Endodermal cell (in vitro differentiated cells): ENCODE measurements at regions not wholly inside any gene's neighbourhood (a gene's known extent, or its start where the extent isn't known, plus 50 kb on each side); places are given as distances from the start of the nearest gene placed in this dataset.

Source experiments
- DNase-seq: peaks from one replicate; pipeline ENCODE4 v3.0.0-alpha.2; 2017
- H3K27ac ChIP-seq: 2 replicates; pipeline ENCODE4 v1.5.1; 2013; ENCODE audit warnings: mild to moderate bottlenecking, low read depth, low read length, moderate library complexity
- H3K27me3 ChIP-seq: 2 replicates; pipeline ENCODE4 v1.6.1; 2013; ENCODE audit warnings: mild to moderate bottlenecking, low read length, moderate library complexity; ENCODE audit not compliant: insufficient read depth, control insufficient read depth, poor library complexity, severe bottlenecking
- H3K36me3 ChIP-seq: 2 replicates; pipeline ENCODE4 v1.7.0; 2013; ENCODE audit warnings: mild to moderate bottlenecking, low read length, moderate library complexity; ENCODE audit not compliant: control insufficient read depth, insufficient read depth
- H3K4me1 ChIP-seq: one replicate; pipeline ENCODE4 v1.7.0; 2013; ENCODE audit warnings: low read length; ENCODE audit not compliant: control insufficient read depth, insufficient read depth
- H3K4me3 ChIP-seq: 2 replicates; pipeline ENCODE4 v1.5.1; 2013; ENCODE audit warnings: mild to moderate bottlenecking, low read length, moderate library complexity
- H3K9ac ChIP-seq: 2 replicates; pipeline ENCODE4 v1.6.1; 2013; ENCODE audit warnings: mild to moderate bottlenecking, low read length, moderate library complexity; ENCODE audit not compliant: poor library complexity, severe bottlenecking; ENCODE audit errors: extremely low read depth
- H3K9me3 ChIP-seq: 2 replicates; pipeline ENCODE4 v1.6.1; 2013; ENCODE audit warnings: mild to moderate bottlenecking, low read length, moderate library complexity; ENCODE audit not compliant: control insufficient read depth
- H3K27ac Mint-ChIP-seq: 2 replicates; pipeline ENCODE4 v1.8.0; 2020; ENCODE audit warnings: mixed read lengths
- H3K27me3 Mint-ChIP-seq: 2 replicates; pipeline ENCODE4 v1.8.0; 2021; ENCODE audit warnings: mild to moderate bottlenecking, mixed read lengths; ENCODE audit not compliant: insufficient read depth
- H3K36me3 Mint-ChIP-seq: 2 replicates; pipeline ENCODE4 v1.8.0; 2020; ENCODE audit warnings: low read depth, mixed read lengths
- H3K4me1 Mint-ChIP-seq: 2 replicates; pipeline ENCODE4 v1.8.0; 2020; ENCODE audit warnings: mixed read lengths
- H3K4me3 Mint-ChIP-seq: 2 replicates; pipeline ENCODE4 v1.8.0; 2020; ENCODE audit warnings: mild to moderate bottlenecking, moderate library complexity, mixed read lengths
- H3K9me3 Mint-ChIP-seq: 2 replicates; pipeline ENCODE4 v1.8.0; 2020; ENCODE audit warnings: mild to moderate bottlenecking, mixed read lengths
- CTCF ChIP-seq: fragments of 200-600 bp; sonication (generic); conservative IDR thresholded peaks from 2 replicates; pipeline ENCODE4 v1.5.0; 2021; ENCODE audit warnings: antibody characterized with exemption, mild to moderate bottlenecking
- WGBS, 2 experiments: methylation state at CpG; one replicate each; pipeline versions ENCODE4 v1.1.5 to v1.1.7; 2013; ENCODE audit warnings: missing lambda C conversion rate in 2 of 2, mixed read lengths in 1 of 2; ENCODE audit not compliant: insufficient coverage in 1 of 2, insufficient read length in 1 of 2; 5-methylcytosine and 5-hydroxymethylcytosine counted together

- no peak for DNase-seq
- H3K4me3 Mint-ChIP-seq, result no peak overlapping the region
- Histone ChIP-seq H3K36me3 (no peaks in the 10 kb centered on the region), H3K27me3 (no peaks in the 10 kb centered on the region), H3K9me3 (no peaks in the 10 kb centered on the region), H3K27ac (no peak overlapping the region), H3K9ac (no peak overlapping the region), H3K4me1 (no peaks in the 10 kb centered on the region), H3K4me3 (no peak overlapping the region)
- H3K36me3 Mint-ChIP-seq, result no peaks in the 10 kb centered on the region
- H3K27me3 Mint-ChIP-seq, result no peaks in the 10 kb centered on the region
- peaks cover 11% of the 10 kb centered on the region for H3K9me3 Mint-ChIP-seq
- WGBS, 2 experiments, result 93 to 98% methylated on average over 3 of the region's 3 CpGs
- no peaks in the 10 kb centered on the region for H3K4me1 Mint-ChIP-seq
- no peak for TF ChIP-seq CTCF
- H3K27ac Mint-ChIP-seq, result no peak overlapping the region
Measured at GRCh38 chr16:58837950-58838349, 103.8 kb upstream of the GOT2 start.

GRCh38 chr16:58836427-58836826, 102.3 kb upstream of the GOT2 start:
- Histone ChIP-seq H3K36me3 (no peaks in the 10 kb centered on the region), H3K9me3 (no peaks in the 10 kb centered on the region), H3K4me3 (no peak overlapping the region), H3K4me1 (no peaks in the 10 kb centered on the region), H3K27ac (no peak overlapping the region), H3K9ac (no peak overlapping the region), H3K27me3 (no peaks in the 10 kb centered on the region)
- Mint-ChIP-seq H3K36me3 (no peaks in the 10 kb centered on the region), H3K27me3 (no peaks in the 10 kb centered on the region), H3K4me3 (no peak overlapping the region), H3K27ac (no peak overlapping the region), H3K4me1 (no peaks in the 10 kb centered on the region), H3K9me3 (peaks cover 11% of the 10 kb centered on the region)
- WGBS, 2 experiments, result 94 to 96% methylated on average over 5 to 6 of the region's 6 CpGs
- no peak for DNase-seq
- no peak for TF ChIP-seq CTCF

GRCh38 chr16:58832386-58832895, 98.3 kb upstream of the GOT2 start:
- H3K27me3 Mint-ChIP-seq, result no peaks in the 10 kb centered on the region
- Histone ChIP-seq H3K27ac (no peak overlapping the region), H3K4me3 (no peak overlapping the region), H3K27me3 (no peaks in the 10 kb centered on the region), H3K9me3 (no peaks in the 10 kb centered on the region), H3K36me3 (no peaks in the 10 kb centered on the region), H3K9ac (no peak overlapping the region), H3K4me1 (no peaks in the 10 kb centered on the region)
- no peak for TF ChIP-seq CTCF
- no peak overlapping the region for H3K4me3 Mint-ChIP-seq
- no peak overlapping the region for H3K27ac Mint-ChIP-seq
- H3K36me3 Mint-ChIP-seq, result no peaks in the 10 kb centered on the region
- DNase-seq, result no peak
- 90 to 94% methylated on average over 2 of the region's 2 CpGs for WGBS, 2 experiments
- peaks cover 4% of the 10 kb centered on the region for H3K9me3 Mint-ChIP-seq
- H3K4me1 Mint-ChIP-seq, result no peaks in the 10 kb centered on the region
